HG03460 (cell line): ENCODE measurements at regions not wholly inside any gene's neighbourhood (a gene's known extent, or its start where the extent isn't known, plus 50 kb on each side); places are given as distances from the start of the nearest gene placed in this dataset.

Experiments used
- ATAC-seq: cut with Tn5 transposase; IDR thresholded peaks from one replicate; pipeline ENCODE4 v1.9.1; 2021; ENCODE audit not compliant: unreplicated experiment

- ATAC-seq: no peak
Observed at GRCh38 chr4:176005766-176006165, 59.9 kb upstream of the WDR17 start.

GRCh38 chr4:176009254-176009653 lies 56.4 kb upstream of the WDR17 start:
- no peak for ATAC-seq

GRCh38 chr4:176011529-176011928 lies 54.1 kb upstream of the WDR17 start:
- ATAC-seq: no peak

- ATAC-seq: peak; percentile 95
Observed at GRCh38 chr4:176013476-176014247, 52.0 kb upstream of the WDR17 start.

GRCh38 chr4:176014583-176015108 lies 51.0 kb upstream of the WDR17 start:
- no peak for ATAC-seq
